ENCODE measurements at regions not wholly inside any gene's neighbourhood (a gene's known extent, or its start where the extent isn't known, plus 50 kb on each side); places are given as distances from the start of the nearest gene placed in this dataset.
"Not testable (repeated sequence)": the region's sequence is repeated elsewhere in the genome, so short reads cannot be mapped to it uniquely, and the experiment has no call there.

- not testable (repeated sequence) for TF ChIP-seq POLR2A, CTCF (IDR thresholded peaks at IDR 0.05)
Measured at GRCh38 chr2:89947208-89947815, 1255.8 kb downstream of the RPIA start.

Measured in uterus (tissue), 2 donors.